DMS79 treated with DMSO at 0.1 percent for 48 hours (cell line): ENCODE measurements at regions not wholly inside any gene's neighbourhood (a gene's known extent, or its start where the extent isn't known, plus 50 kb on each side); places are given as distances from the start of the nearest gene placed in this dataset.
"Not testable (repeated sequence)": the region's sequence is repeated elsewhere in the genome, so short reads cannot be mapped to it uniquely, and the experiment has no call there.

Source experiments
- DNase-seq: peaks from one replicate; lab custom pipeline; 2025; lab: John Stamatoyannopoulos, UW

DNA sequence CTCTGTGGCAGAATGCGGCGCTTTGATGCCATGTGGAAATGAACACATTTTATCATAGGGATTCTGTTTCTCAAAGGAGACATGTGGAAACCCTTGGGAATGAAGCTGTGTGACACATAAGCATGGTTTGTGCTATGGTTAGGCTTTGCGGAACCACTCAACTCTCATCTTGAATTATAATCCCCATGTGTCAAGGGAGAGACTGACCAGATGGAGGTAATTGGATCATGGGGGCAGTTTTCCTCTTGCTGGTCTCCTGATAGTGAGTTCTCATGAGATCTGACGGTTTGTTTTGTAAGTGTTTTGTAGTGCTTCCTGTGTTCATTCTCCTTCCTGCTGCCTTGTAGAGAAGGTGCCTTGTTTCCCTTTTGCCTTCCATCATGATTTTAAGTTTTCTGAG, 1109.2 kb upstream of the ALCAM start:
- no peak for DNase-seq

- DNase-seq, result no peak
Observed at GRCh38 chr3:104263477-104263876, 1103.2 kb upstream of the ALCAM start.

DNA sequence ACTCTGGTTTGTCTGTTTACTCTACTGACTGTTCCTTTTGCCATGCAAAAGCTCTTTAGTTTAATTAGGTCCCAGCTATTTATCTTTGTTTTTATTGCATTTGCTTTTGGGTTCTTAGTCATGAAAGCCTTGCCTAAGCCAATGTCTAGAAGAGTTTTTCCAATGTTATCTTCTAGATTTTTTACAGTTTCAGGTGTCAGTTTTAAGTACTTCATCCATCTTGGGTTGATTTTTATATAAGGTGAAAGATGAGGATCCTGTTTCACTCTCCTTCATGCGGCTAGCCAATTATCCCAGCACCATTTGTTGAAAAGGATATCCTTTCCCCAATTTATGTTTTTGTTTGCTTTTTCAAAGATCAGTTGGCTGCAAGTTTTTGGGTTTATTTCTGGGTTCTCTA, 1100.5 kb upstream of the ALCAM start:
- DNase-seq, result not testable (repeated sequence)

DNA sequence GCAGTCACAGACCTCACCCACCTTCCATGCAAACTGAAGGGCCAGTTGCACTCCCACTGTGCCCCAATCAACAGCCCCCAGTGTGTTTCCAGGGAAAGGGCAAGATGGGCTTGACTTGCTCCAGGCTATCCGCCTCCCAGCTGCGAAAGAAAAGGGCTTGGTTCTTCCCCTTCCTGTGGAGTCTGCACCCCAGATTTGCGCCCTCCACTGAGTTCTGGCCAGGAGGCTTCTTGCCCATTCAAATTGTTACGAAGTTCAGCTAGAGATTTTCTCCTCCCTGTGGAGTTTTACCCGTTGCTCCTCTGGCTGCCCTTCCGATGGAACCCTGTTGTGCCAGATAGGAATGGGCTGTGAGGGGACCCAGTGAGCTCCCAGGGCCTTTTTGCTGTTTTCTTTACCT, 1096.9 kb upstream of the ALCAM start:
- DNase-seq, result no peak

GRCh38 chr3:104273046-104273649, 1093.6 kb upstream of the ALCAM start:
- DNase-seq, result no peak

DNA sequence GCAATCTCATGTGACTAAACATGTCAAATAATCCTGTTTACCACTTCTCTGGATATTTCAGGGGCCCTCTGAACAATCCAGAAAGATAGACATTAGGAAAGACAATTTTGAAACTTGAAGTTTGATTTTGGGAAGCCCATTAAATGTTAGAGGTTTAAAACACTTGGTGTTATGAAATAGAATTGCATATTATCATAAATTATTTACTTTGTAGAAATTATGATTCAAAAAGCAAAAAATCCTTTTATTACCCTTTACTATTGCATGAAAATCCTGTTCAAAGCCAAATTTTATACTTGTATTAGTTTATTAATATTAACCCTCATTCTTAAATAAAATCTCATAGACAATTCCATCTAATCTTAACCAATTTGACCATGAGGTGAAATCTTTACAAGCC, 1091.5 kb upstream of the ALCAM start:
- no peak for DNase-seq

- DNase-seq, result no peak
Observed at GRCh38 chr3:104279617-104280016, 1087.1 kb upstream of the ALCAM start.

DNA sequence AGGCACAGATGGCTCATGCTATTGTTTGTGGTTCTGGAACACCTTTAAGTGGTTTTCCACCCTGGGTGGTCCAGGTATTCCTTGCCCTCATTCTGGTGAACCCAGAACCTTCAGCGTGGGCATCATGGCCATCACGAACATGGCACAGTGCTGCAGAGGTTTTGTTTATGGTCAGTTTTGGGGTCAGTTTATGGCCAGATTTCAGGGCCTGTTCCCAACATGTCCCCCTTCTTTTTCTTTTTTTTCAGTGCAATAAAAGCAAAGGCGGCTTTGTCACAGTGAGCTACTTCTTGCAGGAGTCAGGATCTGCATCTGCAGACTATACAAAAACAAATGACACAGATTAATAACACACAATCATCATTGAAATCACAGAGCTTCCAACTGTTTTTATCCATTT, 1085.0 kb upstream of the ALCAM start:
- DNase-seq, result no peak

- DNase-seq, result no peak
Observed at GRCh38 chr3:104286645-104287044, 1080.1 kb upstream of the ALCAM start.

- DNase-seq, result no peak
Observed at GRCh38 chr3:104291437-104291851, 1075.3 kb upstream of the ALCAM start.

GRCh38 chr3:104291878-104292277, 1074.8 kb upstream of the ALCAM start:
- no peak for DNase-seq

GRCh38 chr3:104297617-104298016, 1069.1 kb upstream of the ALCAM start:
- no peak for DNase-seq

DNA sequence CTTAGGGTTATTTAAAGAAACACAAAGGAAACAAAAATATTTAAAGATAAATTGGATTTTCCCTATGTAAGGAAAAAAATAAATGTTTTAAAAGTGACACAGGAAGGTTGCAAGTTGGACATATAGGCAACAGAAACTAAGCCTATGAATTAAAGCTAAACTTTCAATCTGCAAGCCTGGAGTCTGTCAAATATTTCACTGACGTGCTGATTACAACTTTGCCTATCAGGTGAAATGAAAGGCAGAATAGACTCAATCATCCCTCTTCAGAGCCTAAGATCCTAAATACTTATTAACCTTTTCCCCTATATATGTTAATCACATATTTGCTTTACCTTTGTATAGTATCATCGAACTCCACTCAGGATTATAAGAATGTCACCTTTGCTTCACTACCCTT, 1068.0 kb upstream of the ALCAM start:
- DNase-seq, result no peak

GRCh38 chr3:104316118-104316517, 1050.6 kb upstream of the ALCAM start:
- no peak for DNase-seq

GRCh38 chr3:104323226-104323625, 1043.5 kb upstream of the ALCAM start:
- DNase-seq, result no peak

DNA sequence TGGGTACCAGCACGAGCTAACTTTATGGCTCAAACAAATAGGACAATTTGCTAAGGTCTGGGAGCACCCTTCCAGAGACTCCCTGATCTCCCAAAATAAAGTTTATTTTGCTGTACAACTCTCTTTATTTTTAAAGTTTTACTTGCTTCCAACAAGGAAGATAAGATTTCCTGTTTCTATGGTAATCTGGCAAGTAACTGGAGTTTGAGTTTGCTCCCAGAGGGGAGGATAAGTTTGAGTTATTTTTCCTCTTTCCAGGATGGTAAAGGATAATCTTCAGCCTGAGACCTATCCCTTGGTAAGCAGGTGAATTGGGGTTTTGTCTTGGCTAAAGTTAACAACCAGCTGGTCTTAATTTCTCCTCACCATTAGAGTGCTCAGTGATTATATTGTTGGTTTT, 1019.4 kb upstream of the ALCAM start:
- no peak for DNase-seq

DNA sequence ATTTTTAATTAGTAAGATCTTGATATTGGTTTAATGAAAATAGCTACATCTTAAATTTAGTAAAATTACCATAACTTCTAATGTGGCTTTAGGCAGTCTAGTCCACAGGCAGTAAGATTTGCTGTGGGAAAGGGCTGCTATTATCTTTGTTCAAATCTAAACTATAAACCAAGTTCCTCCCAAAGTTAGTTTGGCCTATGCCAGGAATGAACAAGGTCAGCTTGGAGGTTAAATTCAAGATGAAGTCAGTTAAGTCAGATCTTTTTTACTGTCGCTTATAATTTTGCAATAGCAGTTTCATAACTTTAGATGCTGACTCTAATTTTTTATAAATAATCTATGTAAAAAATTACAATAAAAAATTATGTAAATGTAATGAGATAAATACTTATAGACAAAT, 1016.9 kb upstream of the ALCAM start:
- DNase-seq, result no peak

DNA sequence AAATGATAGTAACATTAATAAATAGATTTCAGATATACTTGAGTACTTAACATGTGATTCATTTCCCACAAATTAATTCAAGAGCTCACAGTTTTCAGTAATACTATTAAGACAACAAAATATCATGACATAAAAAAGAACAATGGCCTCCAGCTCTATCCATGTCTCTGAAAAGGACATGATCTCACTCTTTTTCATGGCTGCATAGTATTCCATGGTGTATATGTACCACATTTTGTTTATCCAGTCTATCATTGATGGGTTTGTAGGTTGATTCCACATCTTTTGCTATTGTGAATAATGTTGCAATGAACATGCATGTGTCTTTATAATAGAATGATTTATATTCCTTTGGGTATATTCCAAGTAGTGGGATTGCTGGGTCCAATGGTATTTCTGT, 1012.8 kb upstream of the ALCAM start:
- DNase-seq, result no peak

DNA sequence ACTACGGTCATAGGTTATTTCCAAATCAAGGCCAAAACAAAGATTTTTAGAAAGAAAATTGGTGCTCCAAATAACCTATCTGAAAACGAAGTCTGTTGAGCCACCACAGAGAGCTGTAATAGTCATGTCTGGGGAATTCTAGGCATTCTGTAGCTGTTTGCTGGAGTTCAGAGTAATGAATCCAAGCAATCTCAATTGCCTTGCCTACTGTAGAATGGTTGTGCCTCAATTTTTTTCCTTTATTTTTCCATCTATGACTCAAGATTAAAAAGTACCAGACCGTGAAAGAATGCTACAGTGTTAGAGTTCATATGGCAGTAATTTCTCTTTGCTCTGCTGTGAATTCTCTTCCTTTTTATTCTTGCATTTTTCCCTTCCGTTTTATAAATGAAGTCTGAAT, 1007.2 kb upstream of the ALCAM start:
- DNase-seq, result no peak

GRCh38 chr3:104360038-104360437, 1006.7 kb upstream of the ALCAM start:
- DNase-seq, result no peak

GRCh38 chr3:104361748-104362147, 1005.0 kb upstream of the ALCAM start:
- not testable (repeated sequence) for DNase-seq

DNA sequence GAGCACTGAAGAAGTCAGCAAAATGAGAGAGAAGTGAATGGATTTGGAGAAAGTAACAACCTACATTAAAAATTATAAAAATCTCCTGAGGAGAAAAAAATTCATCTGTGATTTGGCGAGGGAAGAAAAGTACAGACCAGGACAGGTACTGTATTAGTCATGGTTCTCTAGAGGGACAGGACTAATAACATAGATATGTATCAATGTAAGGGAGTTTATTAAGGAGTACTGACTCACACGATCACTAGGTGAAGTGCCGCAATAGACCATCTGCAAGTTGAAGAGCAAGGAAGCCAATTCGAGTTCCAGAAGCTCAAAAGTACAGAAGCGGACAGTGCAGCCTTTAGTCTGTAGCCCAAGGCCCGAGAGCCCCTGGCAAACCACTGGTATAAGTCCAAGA, 1004.4 kb upstream of the ALCAM start:
- no peak for DNase-seq

DNA sequence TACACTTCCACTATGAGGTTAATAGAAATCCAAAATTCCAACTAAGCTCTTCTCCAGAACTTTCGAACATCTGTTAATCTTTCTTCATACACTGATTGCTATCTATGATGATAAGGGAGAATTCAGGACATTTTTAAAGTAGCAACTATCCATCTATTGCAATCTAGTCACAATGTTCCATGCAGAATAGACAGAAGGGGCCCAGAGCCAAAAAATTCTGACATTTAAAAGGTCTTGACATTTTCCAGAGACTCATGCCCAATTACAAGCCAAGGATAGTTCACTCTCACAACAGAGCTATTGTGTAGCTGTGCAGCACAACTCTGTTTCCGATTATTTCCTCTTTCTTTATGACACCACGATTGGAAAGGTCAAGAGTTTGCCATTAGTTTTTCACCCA, 999.7 kb upstream of the ALCAM start:
- DNase-seq, result no peak

DNA sequence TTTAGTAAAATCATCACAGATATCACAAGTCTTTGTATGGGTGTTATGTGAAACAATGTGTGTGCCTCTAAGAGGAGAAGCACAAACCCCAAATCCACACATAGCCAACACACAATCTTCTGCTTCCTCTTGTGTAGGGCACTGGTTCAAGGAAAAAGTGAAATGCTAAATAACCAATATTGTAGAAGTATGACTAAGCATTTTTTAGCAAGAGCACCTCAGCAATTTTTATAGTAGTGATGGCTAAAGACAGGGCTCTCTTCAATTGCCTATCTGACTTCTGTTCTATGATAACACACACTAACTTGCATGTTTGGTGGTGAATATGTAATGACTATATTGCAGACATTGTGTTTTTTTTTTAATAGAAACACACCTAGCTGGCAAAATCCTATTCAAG, 997.9 kb upstream of the ALCAM start:
- DNase-seq, result no peak

DNA sequence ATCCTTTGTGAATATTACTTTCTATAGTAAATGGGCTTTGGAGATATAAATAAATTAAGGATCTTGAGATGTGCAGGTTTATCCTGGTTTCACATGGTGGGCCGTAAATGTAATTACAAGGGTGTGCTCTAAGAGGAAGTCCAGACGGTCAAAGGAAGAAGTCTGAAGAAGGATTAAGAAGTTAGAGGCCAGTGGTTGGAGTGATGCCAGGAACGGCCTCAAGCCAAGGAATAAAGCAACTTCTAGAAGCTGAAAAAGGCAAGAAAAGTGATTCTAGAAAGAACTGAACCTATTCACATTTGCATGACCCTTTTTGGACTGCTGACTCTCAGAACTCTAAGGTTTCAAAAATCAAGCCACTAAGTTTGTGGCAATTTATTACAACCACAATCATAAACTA, 981.3 kb upstream of the ALCAM start:
- DNase-seq, result no peak
